IMR-90 (cell line): ENCODE measurements at regions not wholly inside any gene's neighbourhood (a gene's known extent, or its start where the extent isn't known, plus 50 kb on each side); places are given as distances from the start of the nearest gene placed in this dataset.

Experiments used
- ATAC-seq: fragments of 200-7000 bp; cut with Tn5 transposase; 2 replicates; pipeline ENCODE4 v1.9.1; 2020; ENCODE audit warnings: low read depth, mild to moderate bottlenecking, moderate library complexity
- BruUV-seq: library from RNA; stranded (reverse); fragments of 400-500 nt; replicated peaks from 2 replicates; lab custom pipeline; 2021; lab: Mats Ljungman, UMichigan
- CTCF ChIA-PET: fragments of 300-600 bp; formaldehyde crosslinking; extraction: SDS; loops from one replicate; lab custom pipeline; 2021; ENCODE audit warnings: antibody characterized with exemption; lab: Yijun Ruan, JAX
- POLR2A ChIA-PET: fragments of 300-600 bp; sonication (Branson Sonifier 250); formaldehyde crosslinking; loops from one replicate; lab custom pipeline; 2022; ENCODE audit warnings: antibody characterized with exemption; ENCODE audit not compliant: unreplicated experiment; lab: Charles Lee
- DNase-seq: peaks from one replicate; pipeline ENCODE4 v3.0.0; 2013
- H2AFZ ChIP-seq: replicated peaks from 2 replicates; pipeline ENCODE3; 2013; ENCODE audit warnings: low read length, mild to moderate bottlenecking; ENCODE audit not compliant: poor library complexity
- H2AK5ac ChIP-seq: 2 replicates; pipeline ENCODE4 v1.6.1; 2013; ENCODE audit warnings: low read depth, low read length, inconsistent platforms
- H2AK9ac ChIP-seq: replicated peaks from 2 replicates; pipeline ENCODE3; 2013; ENCODE audit warnings: mild to moderate bottlenecking, low read depth, low read length, moderate library complexity; ENCODE audit not compliant: poor library complexity
- H2BK120ac ChIP-seq: 2 replicates; pipeline ENCODE4 v1.6.1; 2013; ENCODE audit warnings: low read depth, low read length, inconsistent platforms
- H2BK15ac ChIP-seq: 3 replicates; pipeline ENCODE4 v1.6.1; 2013; ENCODE audit warnings: low read depth, low read length, inconsistent platforms
- H2BK20ac ChIP-seq: 2 replicates; pipeline ENCODE4 v1.6.1; 2013; ENCODE audit warnings: low read depth, mild to moderate bottlenecking, inconsistent platforms, low read length, moderate library complexity
- H2BK5ac ChIP-seq: 2 replicates; pipeline ENCODE4 v1.6.1; 2013; ENCODE audit warnings: mild to moderate bottlenecking, low read depth, low read length, inconsistent platforms; ENCODE audit not compliant: poor library complexity, severe bottlenecking
- H3K14ac ChIP-seq: replicated peaks from 2 replicates; pipeline ENCODE4 v1.6.1; 2013; ENCODE audit warnings: low read depth, low read length, inconsistent platforms
- H3K18ac ChIP-seq: 2 replicates; pipeline ENCODE4 v1.6.1; 2013; ENCODE audit warnings: low read depth, low read length, control low read depth
- H3K23ac ChIP-seq: 2 replicates; pipeline ENCODE4 v1.6.1; 2013; ENCODE audit warnings: low read depth, low read length, inconsistent platforms
- H3K27ac ChIP-seq: 2 replicates; pipeline ENCODE4 v1.5.1; 2013; ENCODE audit warnings: mild to moderate bottlenecking, control low read depth, low read length; ENCODE audit not compliant: insufficient read depth
- H3K27me3 ChIP-seq: 2 replicates; pipeline ENCODE4 v1.6.1; 2013; ENCODE audit warnings: low read length; ENCODE audit not compliant: control insufficient read depth, insufficient read depth
- H3K36me3 ChIP-seq: 2 replicates; pipeline ENCODE4 v1.6.1; 2013; ENCODE audit warnings: low read length, mixed read lengths; ENCODE audit not compliant: control insufficient read depth, insufficient read depth
- H3K4ac ChIP-seq: 2 replicates; pipeline ENCODE4 v1.6.1; 2013; ENCODE audit warnings: low read depth, low read length, inconsistent platforms
- H3K4me1 ChIP-seq: 2 replicates; pipeline ENCODE4 v1.6.1; 2013; ENCODE audit warnings: low read length, mixed read lengths; ENCODE audit not compliant: control insufficient read depth, insufficient read depth
- H3K4me2 ChIP-seq: 2 replicates; pipeline ENCODE4 v1.6.1; 2013; ENCODE audit warnings: low read depth, mild to moderate bottlenecking, control low read depth, low read length, moderate library complexity
- H3K4me3 ChIP-seq: 2 replicates; pipeline ENCODE4 v1.5.1; 2013; ENCODE audit warnings: low read depth, mild to moderate bottlenecking, control low read depth, low read length, moderate library complexity; ENCODE audit not compliant: insufficient read depth
- H3K56ac ChIP-seq: 2 replicates; pipeline ENCODE4 v1.6.1; 2013; ENCODE audit warnings: low read length, inconsistent platforms; ENCODE audit not compliant: insufficient read depth; ENCODE audit errors: extremely low read depth
- H3K79me1 ChIP-seq, 2 experiments: 2 replicates each; pipeline ENCODE4 v1.6.1; 2013; ENCODE audit warnings: low read length in 2 of 2, inconsistent platforms in 1 of 2, low read depth in 1 of 2
- H3K9ac ChIP-seq: 2 replicates; pipeline ENCODE4 v1.6.1; 2013; ENCODE audit warnings: low read depth, low read length, control low read depth
- H3K9me1 ChIP-seq: 2 replicates; pipeline ENCODE4 v1.6.1; 2013; ENCODE audit warnings: low read length, inconsistent platforms; ENCODE audit not compliant: insufficient read depth
- H3K9me3 ChIP-seq: 2 replicates; pipeline ENCODE4 v1.6.1; 2013; ENCODE audit warnings: low read length; ENCODE audit not compliant: control insufficient read depth, insufficient read depth
- H4K20me1 ChIP-seq: 2 replicates; pipeline ENCODE4 v1.6.1; 2013; ENCODE audit warnings: low read length, inconsistent platforms; ENCODE audit not compliant: insufficient read depth
- H4K5ac ChIP-seq: 2 replicates; pipeline ENCODE4 v1.6.1; 2013; ENCODE audit warnings: mild to moderate bottlenecking, low read depth, low read length, control low read depth
- H4K8ac ChIP-seq, 2 experiments: 2 replicates each; pipeline ENCODE4 v1.6.1; 2013; ENCODE audit warnings: low read depth in 2 of 2, low read length in 2 of 2, control low read depth in 1 of 2, inconsistent platforms in 1 of 2
- H4K91ac ChIP-seq: 2 replicates; pipeline ENCODE4 v1.6.1; 2013; ENCODE audit warnings: low read depth, low read length, inconsistent platforms; ENCODE audit not compliant: insufficient read depth
- BHLHE40 ChIP-seq: fragments of 150-350 bp; IDR thresholded peaks from 2 replicates; pipeline ENCODE4 v1.6.1; 2016; ENCODE audit warnings: mild to moderate bottlenecking, low read depth, low read length
- CEBPB ChIP-seq: IDR thresholded peaks from 2 replicates; pipeline ENCODE4 v1.6.1; 2012; ENCODE audit warnings: low read depth, low read length, improper control_type of control experiment
- CHD1 ChIP-seq: IDR thresholded peaks from 2 replicates; pipeline ENCODE4 v1.6.1; 2012; ENCODE audit warnings: low read depth, low read length, improper control_type of control experiment
- CTCF ChIP-seq: conservative IDR thresholded peaks from 2 replicates; pipeline ENCODE4 v1.5.1; 2012; ENCODE audit warnings: mild to moderate bottlenecking, low read depth, low read length, improper control_type of control experiment
- FOS ChIP-seq: fragments of 150-350 bp; IDR thresholded peaks from 2 replicates; pipeline ENCODE4 v1.6.1; 2016; ENCODE audit warnings: low read depth, low read length
- MAFK ChIP-seq: IDR thresholded peaks from 2 replicates; pipeline ENCODE4 v1.6.1; 2012; ENCODE audit warnings: low read depth, low read length, improper control_type of control experiment
- MAZ ChIP-seq: IDR thresholded peaks from 2 replicates; pipeline ENCODE4 v1.6.1; 2012; ENCODE audit warnings: low read depth, mild to moderate bottlenecking, low read length, improper control_type of control experiment, moderate library complexity, borderline replicate concordance
- MXI1 ChIP-seq: IDR thresholded peaks from 2 replicates; pipeline ENCODE4 v1.6.1; 2012; ENCODE audit warnings: low read depth, mild to moderate bottlenecking, low read length, moderate library complexity, borderline replicate concordance
- POLR2A ChIP-seq: IDR thresholded peaks from 2 replicates; pipeline ENCODE4 v1.6.1; 2012; ENCODE audit warnings: mild to moderate bottlenecking, low read depth, low read length
- RAD21 ChIP-seq: IDR thresholded peaks from 2 replicates; pipeline ENCODE4 v1.6.1; 2012; ENCODE audit warnings: low read length, improper control_type of control experiment
- RCOR1 ChIP-seq: IDR thresholded peaks from 2 replicates; pipeline ENCODE4 v1.6.1; 2012; ENCODE audit warnings: mild to moderate bottlenecking, low read length, improper control_type of control experiment; ENCODE audit not compliant: insufficient replicate concordance
- RFX5 ChIP-seq: IDR thresholded peaks from 2 replicates; pipeline ENCODE4 v1.8.0; 2012; ENCODE audit warnings: low read depth, mild to moderate bottlenecking, low read length, moderate library complexity
- SMC3 ChIP-seq: fragments of 150-350 bp; IDR thresholded peaks from 2 replicates; pipeline ENCODE4 v1.6.1; 2016; ENCODE audit warnings: low read depth, mild to moderate bottlenecking, antibody characterized with exemption, low read length, moderate library complexity
- WGBS, 2 experiments: methylation state at CpG; one replicate each; pipeline versions ENCODE4 v1.1.5 to v1.1.7; 2013; ENCODE audit warnings: missing lambda C conversion rate in 2 of 2; ENCODE audit not compliant: insufficient read length in 1 of 2; ENCODE audit errors: extremely low coverage in 2 of 2; 5-methylcytosine and 5-hydroxymethylcytosine counted together
- dilution Hi-C: fragments of 300-500 bp; cut with HindIII; formaldehyde crosslinking; loops from one replicate; pipeline ENCODE4 v1.14.3; 2018; ENCODE audit warnings: low sequenced_read_pairs; ENCODE audit not compliant: unreplicated experiment
- in situ Hi-C: fragments of 300-500 bp; cut with MboI; formaldehyde crosslinking; loops from 3 replicates; pipeline ENCODE4 v1.14.3; 2019; ENCODE audit warnings: low sequenced_read_pairs, inconsistent platforms, mixed read lengths
- intact Hi-C: fragments of 100-400 bp; cut with micrococcal nuclease; formaldehyde crosslinking; loops from 2 replicates; pipeline ENCODE4 v1.10.0; 2022
- TF ChIP-seq, protein P1 (sequence below): fragments of 150-350 bp; IDR thresholded peaks from 2 replicates; pipeline ENCODE4 v1.6.1; 2016; ENCODE audit warnings: low read depth, mild to moderate bottlenecking, low read length, moderate library complexity, borderline replicate concordance
- TF ChIP-seq, protein P2 (sequence below): fragments of 150-350 bp; IDR thresholded peaks from 2 replicates; pipeline ENCODE4 v1.6.1; 2017; ENCODE audit warnings: mild to moderate bottlenecking, antibody characterized with exemption, low read length, low read depth

DNA sequence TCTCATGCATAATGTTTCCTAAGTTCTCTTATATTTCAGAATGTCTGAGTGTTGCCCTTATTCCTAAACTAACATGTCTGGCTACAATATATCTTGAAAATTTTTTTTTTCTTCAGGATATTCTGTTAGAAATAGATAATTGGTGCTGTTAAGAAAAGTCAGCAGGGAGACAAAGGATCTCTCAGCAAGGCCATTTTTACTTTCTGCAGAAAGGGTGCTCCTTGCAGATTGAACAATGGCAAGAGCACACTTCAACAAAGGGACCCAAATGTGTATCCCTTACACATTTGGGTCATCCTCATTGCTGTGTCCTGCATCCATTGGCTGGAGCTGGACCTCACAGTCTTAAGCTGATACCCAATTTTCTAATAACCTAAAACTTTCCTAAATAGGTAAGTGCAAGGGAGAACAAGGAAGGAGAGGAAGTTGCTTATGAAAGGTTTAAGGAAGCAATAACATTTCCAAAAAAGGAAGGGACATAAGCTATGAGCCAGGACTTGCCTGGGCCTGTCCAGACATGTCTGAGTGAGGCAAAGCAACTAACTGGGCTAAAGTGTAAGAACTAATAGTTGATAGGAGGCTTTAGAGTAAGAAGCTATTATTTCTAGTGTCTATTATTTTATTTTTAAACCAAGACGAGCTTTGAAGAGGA is 429.6 kb downstream of the BCKDHB start:
- no peaks in the 10 kb centered on the region for H3K36me3 ChIP-seq
- POLR2A ChIA-PET: interaction anchor here (0.6 kb wide), 1 partner anchor 419 kb away, joined by 4 read pairs; no protein-coding TSS in a partner anchor
- peak overlapping the region; percentile 90 for H2AK5ac ChIP-seq
- H3K4me2 ChIP-seq: no peak overlapping the region
- peak overlapping the region; percentile 92 for H3K27ac ChIP-seq
- DNase-seq (peak; percentile 79), ATAC-seq (no peak)
- 0 out of 2 replicates have a peak, but pooled peaks cover 6% of the 10 kb centered on the region for H3K9me1 ChIP-seq
- peak overlapping the region; percentile 99 for H3K23ac ChIP-seq
- in situ Hi-C loops (no loop called here), dilution Hi-C loops (no loop called here), intact Hi-C loops (loop anchor here (5.0 kb wide), 1 partner anchor 324 kb away; no protein-coding TSS in a partner anchor)
- no peaks in the 10 kb centered on the region for H4K20me1 ChIP-seq
- peak overlapping the region; percentile 99 for H2BK20ac ChIP-seq
- H4K8ac ChIP-seq: peak overlapping the region; percentile 74 to 98
- no peak overlapping the region for H2AFZ ChIP-seq
- peaks cover 9% of the 10 kb centered on the region; the same call in 1 of the 2 replicates for H3K4me1 ChIP-seq
- peak overlapping the region; percentile 95 for H4K5ac ChIP-seq
- peak overlapping the region; percentile 97 for H3K4ac ChIP-seq
- H2BK15ac ChIP-seq: peak overlapping the region; percentile 51; the same call in 2 of the 3 replicates
- H3K56ac ChIP-seq: peak overlapping the region; percentile 84
- no peak overlapping the region for H3K4me3 ChIP-seq
- WGBS, 2 experiments: no CpG with 5 or more reads among the region's 1 CpG
- H3K18ac ChIP-seq: peak overlapping the region; percentile 94
- no peaks in the 10 kb centered on the region for H3K27me3 ChIP-seq
- H3K9ac ChIP-seq: no peak overlapping the region
- H2AK9ac ChIP-seq: peak overlapping the region; percentile 51
- peak overlapping the region; percentile 98 for H4K91ac ChIP-seq
- H2BK5ac ChIP-seq: peak overlapping the region; percentile 100
- CTCF ChIA-PET: no interaction called here
- H3K14ac ChIP-seq: peak overlapping the region; percentile 99
- peaks cover 8% of the 10 kb centered on the region for H3K9me3 ChIP-seq
- H3K79me1 ChIP-seq: 0 out of 4 replicates have a peak, but pooled peaks cover 0 to 4% of the 10 kb centered on the region in 2 experiments
- H2BK120ac ChIP-seq: peak overlapping the region; percentile 99
- no TSS peak for BruUV-seq
- TF ChIP-seq, protein P1, sequence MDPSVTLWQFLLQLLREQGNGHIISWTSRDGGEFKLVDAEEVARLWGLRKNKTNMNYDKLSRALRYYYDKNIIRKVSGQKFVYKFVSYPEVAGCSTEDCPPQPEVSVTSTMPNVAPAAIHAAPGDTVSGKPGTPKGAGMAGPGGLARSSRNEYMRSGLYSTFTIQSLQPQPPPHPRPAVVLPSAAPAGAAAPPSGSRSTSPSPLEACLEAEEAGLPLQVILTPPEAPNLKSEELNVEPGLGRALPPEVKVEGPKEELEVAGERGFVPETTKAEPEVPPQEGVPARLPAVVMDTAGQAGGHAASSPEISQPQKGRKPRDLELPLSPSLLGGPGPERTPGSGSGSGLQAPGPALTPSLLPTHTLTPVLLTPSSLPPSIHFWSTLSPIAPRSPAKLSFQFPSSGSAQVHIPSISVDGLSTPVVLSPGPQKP: no peak
- no peak for TF ChIP-seq RCOR1
- no peak for TF ChIP-seq POLR2A
- TF ChIP-seq FOS: no peak
- TF ChIP-seq, protein P2, sequence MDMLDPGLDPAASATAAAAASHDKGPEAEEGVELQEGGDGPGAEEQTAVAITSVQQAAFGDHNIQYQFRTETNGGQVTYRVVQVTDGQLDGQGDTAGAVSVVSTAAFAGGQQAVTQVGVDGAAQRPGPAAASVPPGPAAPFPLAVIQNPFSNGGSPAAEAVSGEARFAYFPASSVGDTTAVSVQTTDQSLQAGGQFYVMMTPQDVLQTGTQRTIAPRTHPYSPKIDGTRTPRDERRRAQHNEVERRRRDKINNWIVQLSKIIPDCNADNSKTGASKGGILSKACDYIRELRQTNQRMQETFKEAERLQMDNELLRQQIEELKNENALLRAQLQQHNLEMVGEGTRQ: no peak
- no peak for TF ChIP-seq MAFK
- no peak for TF ChIP-seq MAZ
- no peak for TF ChIP-seq CTCF
- no peak for TF ChIP-seq CEBPB
- TF ChIP-seq CHD1: no peak
- no peak for TF ChIP-seq SMC3
- no peak for TF ChIP-seq MXI1
- TF ChIP-seq RFX5: no peak
- TF ChIP-seq RAD21: no peak
- TF ChIP-seq BHLHE40: no peak
